ENCODE measurements at regions not wholly inside any gene's neighbourhood (a gene's known extent, or its start where the extent isn't known, plus 50 kb on each side); places are given as distances from the start of the nearest gene placed in this dataset.

DNA sequence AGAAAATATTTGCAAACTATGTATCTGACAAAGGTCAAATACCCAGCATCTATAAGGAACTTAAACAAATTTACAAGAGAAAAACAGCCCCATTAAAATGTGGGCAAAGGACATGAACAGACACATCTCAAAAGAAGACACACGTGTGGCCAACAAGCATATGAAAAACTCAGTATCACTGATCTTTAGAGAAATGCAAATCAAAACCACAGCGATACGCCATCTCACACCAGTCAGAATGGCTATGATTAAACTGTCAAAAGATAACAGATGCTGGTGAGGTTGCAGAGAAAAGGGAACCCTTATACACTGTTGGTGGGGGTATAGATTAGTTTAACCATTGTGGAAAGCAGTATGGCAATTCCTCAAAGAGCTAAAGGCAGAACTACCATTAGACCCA lies 64.3 kb upstream of the RBMS1 start:
- H3K4me1 ChIP-seq (ENCODE audit: insufficient read depth, low read length, poor library complexity, severe bottlenecking) = no peaks in the 10 kb centered on the region
- DNase-seq (ENCODE audit: low spot score) = no peak
- CTCF ChIA-PET = no interaction called here
- POLR2A ChIA-PET (ENCODE audit: low non-redundant PET) = no interaction called here
- intact Hi-C loops (cut with micrococcal nuclease; ENCODE audit: unreplicated experiment) = no loop called here
- H3K9me3 ChIP-seq (ENCODE audit: low read depth, low read length, poor library complexity, severe bottlenecking) = no peaks in the 10 kb centered on the region
- no peak overlapping the region for H3K4me3 ChIP-seq (ENCODE audit: low read depth, low read length, poor library complexity, severe bottlenecking)
- no peaks in the 10 kb centered on the region for H3K27me3 ChIP-seq (replicated peaks; ENCODE audit: insufficient read depth, low read depth, low read length, poor library complexity)
- no peaks in the 10 kb centered on the region for H3K36me3 ChIP-seq (ENCODE audit: insufficient read depth, low read length, poor library complexity, severe bottlenecking)
- BruUV-seq (replicated peaks) = no TSS peak
- TF ChIP-seq CTCF (conservative IDR thresholded peaks at IDR 0.05; ENCODE audit: low read depth, low read length) (no peak), EZH2 (IDR thresholded peaks at IDR 0.05; ENCODE audit: borderline replicate concordance, low read depth, low read length, poor library complexity, severe bottlenecking) (no peak)
- no peak overlapping the region for H3K27ac ChIP-seq (ENCODE audit: low read depth, low read length, poor library complexity, severe bottlenecking)

- Histone ChIP-seq H3K4me1 (ENCODE audit: insufficient read depth, low read length, poor library complexity, severe bottlenecking) (no peaks in the 10 kb centered on the region), H3K9me3 (ENCODE audit: low read depth, low read length, poor library complexity, severe bottlenecking) (no peaks in the 10 kb centered on the region), H3K27me3 (replicated peaks; ENCODE audit: insufficient read depth, low read depth, low read length, poor library complexity) (no peaks in the 10 kb centered on the region), H3K27ac (ENCODE audit: low read depth, low read length, poor library complexity, severe bottlenecking) (no peak overlapping the region), H3K4me3 (ENCODE audit: low read depth, low read length, poor library complexity, severe bottlenecking) (no peak overlapping the region), H3K36me3 (ENCODE audit: insufficient read depth, low read length, poor library complexity, severe bottlenecking) (no peaks in the 10 kb centered on the region)
- intact Hi-C loops (cut with micrococcal nuclease; ENCODE audit: unreplicated experiment) = no loop called here
- ChIA-PET POLR2A (ENCODE audit: low non-redundant PET) (no interaction called here), CTCF (no interaction called here)
- DNase-seq (ENCODE audit: low spot score) = no peak
- BruUV-seq (replicated peaks) = no TSS peak
- TF ChIP-seq CTCF (conservative IDR thresholded peaks at IDR 0.05; ENCODE audit: low read depth, low read length) (no peak), EZH2 (IDR thresholded peaks at IDR 0.05; ENCODE audit: borderline replicate concordance, low read depth, low read length, poor library complexity, severe bottlenecking) (no peak)
These were observed 64.9 kb upstream of the RBMS1 start for GRCh38 chr2:160558531-160558930.

DNA sequence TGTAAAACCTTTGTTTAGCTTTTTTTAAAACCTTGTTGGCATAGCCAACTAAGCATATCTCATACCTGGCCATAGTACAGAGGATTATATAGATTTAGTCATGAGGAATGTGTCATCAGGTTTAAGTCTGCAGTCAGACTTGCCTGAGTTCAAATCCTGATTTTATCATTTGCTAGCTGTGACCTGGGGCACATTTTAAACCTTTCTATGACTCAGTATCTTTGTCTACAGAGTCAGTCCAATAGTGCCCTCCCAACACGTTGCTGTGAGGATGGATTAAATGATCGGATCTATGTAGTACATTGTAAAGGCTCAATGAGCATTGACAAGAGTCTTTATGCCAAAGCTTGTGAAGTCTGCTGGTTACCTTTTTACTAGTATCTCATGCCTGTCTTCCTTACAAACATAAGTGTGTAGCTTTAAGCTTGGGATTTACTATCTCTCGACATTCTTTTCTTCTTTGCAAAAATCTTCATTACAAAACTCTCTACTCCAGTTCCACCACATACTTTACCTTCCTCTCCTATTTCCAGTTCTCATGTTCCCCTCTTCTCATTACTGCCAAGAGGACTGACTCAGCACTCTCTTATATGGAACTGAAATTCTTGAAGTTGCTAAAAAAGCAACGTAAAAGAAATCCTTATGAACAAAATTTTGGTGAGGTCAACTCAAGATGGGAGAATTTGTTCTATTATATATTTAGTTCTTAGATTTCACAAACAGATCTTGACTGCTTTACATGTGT lies 68.1 kb upstream of the RBMS1 start:
- TF ChIP-seq EZH2 (IDR thresholded peaks at IDR 0.05; ENCODE audit: borderline replicate concordance, low read depth, low read length, poor library complexity, severe bottlenecking) (no peak), CTCF (conservative IDR thresholded peaks at IDR 0.05; ENCODE audit: low read depth, low read length) (no peak)
- no peaks in the 10 kb centered on the region for H3K9me3 ChIP-seq (ENCODE audit: low read depth, low read length, poor library complexity, severe bottlenecking)
- no peak overlapping the region for H3K4me3 ChIP-seq (ENCODE audit: low read depth, low read length, poor library complexity, severe bottlenecking)
- no peaks in the 10 kb centered on the region for H3K36me3 ChIP-seq (ENCODE audit: insufficient read depth, low read length, poor library complexity, severe bottlenecking)
- POLR2A ChIA-PET (ENCODE audit: low non-redundant PET) = no interaction called here
- CTCF ChIA-PET = interaction anchor here (0.7 kb wide), 1 partner anchor 318 kb away, joined by 6 read pairs; no protein-coding TSS in a partner anchor
- peaks cover 16% of the 10 kb centered on the region for H3K4me1 ChIP-seq (ENCODE audit: insufficient read depth, low read length, poor library complexity, severe bottlenecking)
- intact Hi-C loops (cut with micrococcal nuclease; ENCODE audit: unreplicated experiment) = no loop called here
- no peaks in the 10 kb centered on the region for H3K27me3 ChIP-seq (replicated peaks; ENCODE audit: insufficient read depth, low read depth, low read length, poor library complexity)
- H3K27ac ChIP-seq (ENCODE audit: low read depth, low read length, poor library complexity, severe bottlenecking) = no peak overlapping the region
- no TSS peak for BruUV-seq (replicated peaks)
- no peak for DNase-seq (ENCODE audit: low spot score)
